MCF 10A (cell line): ENCODE measurements at regions not wholly inside any gene's neighbourhood (a gene's known extent, or its start where the extent isn't known, plus 50 kb on each side); places are given as distances from the start of the nearest gene placed in this dataset.

Source experiments
- BruUV-seq: library from RNA; stranded (reverse); fragments of 400-500 nt; replicated peaks from 2 replicates; lab custom pipeline; 2021; lab: Mats Ljungman, UMichigan
- CTCF ChIA-PET: fragments of 300-600 bp; sonication (Branson Sonifier 250); formaldehyde crosslinking; extraction: SDS; loops from one replicate; lab custom pipeline; 2021; ENCODE audit warnings: antibody characterized with exemption, inconsistent platforms; lab: Yijun Ruan, JAX
- POLR2A ChIA-PET: fragments of 300-600, 350-650 bp; sonication (Branson Sonifier 250); formaldehyde crosslinking; extraction: SDS; loops from one replicate; lab custom pipeline; 2020; ENCODE audit warnings: antibody characterized with exemption, inconsistent platforms; lab: Yijun Ruan, JAX
- DNase-seq: peaks from one replicate; pipeline ENCODE4 v3.0.0-alpha.2; 2018; ENCODE audit not compliant: unreplicated experiment
- H3K27ac Mint-ChIP-seq: one replicate; pipeline ENCODE4 v1.8.0; 2022; ENCODE audit warnings: mild to moderate bottlenecking, low read depth, mixed read lengths; ENCODE audit not compliant: unreplicated experiment
- H3K27me3 Mint-ChIP-seq: one replicate; pipeline ENCODE4 v1.8.0; 2022; ENCODE audit warnings: mixed read lengths; ENCODE audit not compliant: insufficient read depth, unreplicated experiment
- H3K36me3 Mint-ChIP-seq: one replicate; pipeline ENCODE4 v1.8.0; 2022; ENCODE audit warnings: mild to moderate bottlenecking, moderate library complexity, mixed read lengths; ENCODE audit not compliant: insufficient read depth, unreplicated experiment
- H3K4me1 Mint-ChIP-seq: one replicate; pipeline ENCODE4 v1.8.0; 2022; ENCODE audit warnings: mixed read lengths; ENCODE audit not compliant: insufficient read depth, unreplicated experiment
- H3K4me3 Mint-ChIP-seq: one replicate; pipeline ENCODE4 v1.8.0; 2022; ENCODE audit warnings: mild to moderate bottlenecking, moderate library complexity, mixed read lengths; ENCODE audit not compliant: unreplicated experiment
- H3K9me3 Mint-ChIP-seq: one replicate; pipeline ENCODE4 v1.8.0; 2022; ENCODE audit warnings: mixed read lengths; ENCODE audit not compliant: unreplicated experiment
- intact Hi-C: fragments of 100-400 bp; cut with micrococcal nuclease; formaldehyde crosslinking; loops from 2 replicates; pipeline ENCODE4 v1.14.1; 2022
- TF ChIP-seq, protein P1 (sequence below): fragments of 200-600 bp; IDR thresholded peaks from one replicate; pipeline ENCODE4 v1.8.0; 2022; ENCODE audit warnings: antibody characterized with exemption, mild to moderate bottlenecking; ENCODE audit not compliant: unreplicated experiment

DNA sequence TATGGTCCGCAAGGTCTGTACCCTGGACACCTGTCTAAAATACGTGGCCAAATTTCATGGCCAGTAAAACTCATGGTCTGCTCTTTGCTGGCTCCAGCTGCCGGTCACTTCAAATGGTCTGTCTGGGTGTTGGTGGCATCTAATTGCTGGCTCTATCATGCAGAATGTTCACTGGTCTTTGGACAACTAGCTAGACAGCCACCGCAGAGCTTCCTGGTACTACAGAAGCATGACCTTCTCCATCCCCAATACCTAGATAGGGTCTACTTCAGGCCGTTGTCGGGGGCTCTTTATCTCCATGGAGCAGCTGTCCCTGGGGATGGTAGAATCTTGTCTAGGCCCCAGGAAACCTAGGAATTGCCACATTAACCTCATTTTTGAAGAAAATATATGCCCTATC, 88.4 kb upstream of the RMDN2 start:
- TF ChIP-seq, protein P1, sequence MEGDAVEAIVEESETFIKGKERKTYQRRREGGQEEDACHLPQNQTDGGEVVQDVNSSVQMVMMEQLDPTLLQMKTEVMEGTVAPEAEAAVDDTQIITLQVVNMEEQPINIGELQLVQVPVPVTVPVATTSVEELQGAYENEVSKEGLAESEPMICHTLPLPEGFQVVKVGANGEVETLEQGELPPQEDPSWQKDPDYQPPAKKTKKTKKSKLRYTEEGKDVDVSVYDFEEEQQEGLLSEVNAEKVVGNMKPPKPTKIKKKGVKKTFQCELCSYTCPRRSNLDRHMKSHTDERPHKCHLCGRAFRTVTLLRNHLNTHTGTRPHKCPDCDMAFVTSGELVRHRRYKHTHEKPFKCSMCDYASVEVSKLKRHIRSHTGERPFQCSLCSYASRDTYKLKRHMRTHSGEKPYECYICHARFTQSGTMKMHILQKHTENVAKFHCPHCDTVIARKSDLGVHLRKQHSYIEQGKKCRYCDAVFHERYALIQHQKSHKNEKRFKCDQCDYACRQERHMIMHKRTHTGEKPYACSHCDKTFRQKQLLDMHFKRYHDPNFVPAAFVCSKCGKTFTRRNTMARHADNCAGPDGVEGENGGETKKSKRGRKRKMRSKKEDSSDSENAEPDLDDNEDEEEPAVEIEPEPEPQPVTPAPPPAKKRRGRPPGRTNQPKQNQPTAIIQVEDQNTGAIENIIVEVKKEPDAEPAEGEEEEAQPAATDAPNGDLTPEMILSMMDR = no peak
- peaks cover 5% of the 10 kb centered on the region for H3K4me1 Mint-ChIP-seq
- H3K9me3 Mint-ChIP-seq = no peaks in the 10 kb centered on the region
- intact Hi-C loops = no loop called here
- no TSS peak for BruUV-seq
- POLR2A ChIA-PET = interaction anchor here (0.7 to 1.6 kb wide), 2 partner anchors 18 to 35 kb away, joined by 3 read pairs; no protein-coding TSS in a partner anchor
- H3K27me3 Mint-ChIP-seq = no peaks in the 10 kb centered on the region
- CTCF ChIA-PET = interaction anchor here (1.0 to 8.5 kb wide), 5 partner anchors 38 to 441 kb away, joined by 3 to 92 read pairs (median 5); no protein-coding TSS in a partner anchor
- H3K36me3 Mint-ChIP-seq = no peaks in the 10 kb centered on the region
- H3K27ac Mint-ChIP-seq = no peak overlapping the region
- DNase-seq = no peak
- H3K4me3 Mint-ChIP-seq = no peak overlapping the region

DNA sequence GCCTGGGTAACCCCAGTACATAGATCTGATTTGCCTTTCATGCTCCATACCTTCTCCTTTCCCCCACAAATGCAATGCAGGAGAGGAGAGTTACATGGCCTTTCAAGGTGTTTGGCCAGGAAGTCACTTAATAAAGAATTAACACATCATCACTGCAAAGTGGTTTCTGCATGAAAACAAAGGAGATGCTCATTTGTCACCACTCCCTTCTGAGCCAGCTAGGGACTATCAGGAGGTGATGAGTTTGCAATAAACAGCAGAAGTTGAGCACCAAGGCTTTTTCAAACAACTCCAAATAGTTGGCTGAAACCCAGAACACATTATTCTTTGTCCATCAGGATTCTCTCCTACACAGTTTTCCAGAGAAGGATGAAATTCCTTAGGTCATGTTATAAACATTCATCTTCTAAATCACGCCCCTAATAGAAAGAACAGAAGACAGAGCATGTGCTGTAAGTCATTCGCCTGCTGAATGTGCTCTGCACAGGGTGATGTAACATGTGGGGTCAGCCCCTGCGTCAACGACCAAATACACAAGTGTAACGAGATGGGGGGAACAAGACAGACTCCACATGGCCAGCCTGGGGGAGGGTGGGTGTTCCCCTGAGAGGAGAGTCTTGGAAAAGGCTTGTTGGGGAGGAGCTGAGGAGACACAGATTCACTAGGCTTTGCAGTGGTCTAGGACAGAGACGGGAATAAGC, 87.3 kb upstream of the RMDN2 start:
- H3K27me3 Mint-ChIP-seq = no peaks in the 10 kb centered on the region
- no peaks in the 10 kb centered on the region for H3K36me3 Mint-ChIP-seq
- intact Hi-C loops = no loop called here
- TF ChIP-seq, protein P1 = no peak
- DNase-seq = no peak
- ChIA-PET POLR2A (interaction anchor here (0.6 to 1.6 kb wide), 3 partner anchors 13 to 442 kb away, joined by 3 to 4 read pairs (median 4); no protein-coding TSS in a partner anchor), CTCF (interaction anchor here (0.6 to 8.5 kb wide), 5 partner anchors 13 to 442 kb away, joined by 3 to 92 read pairs (median 16); no protein-coding TSS in a partner anchor)
- H3K27ac Mint-ChIP-seq = no peak overlapping the region
- H3K4me3 Mint-ChIP-seq = no peak overlapping the region
- no peaks in the 10 kb centered on the region for H3K4me1 Mint-ChIP-seq
- no TSS peak for BruUV-seq
- H3K9me3 Mint-ChIP-seq = no peaks in the 10 kb centered on the region

DNA sequence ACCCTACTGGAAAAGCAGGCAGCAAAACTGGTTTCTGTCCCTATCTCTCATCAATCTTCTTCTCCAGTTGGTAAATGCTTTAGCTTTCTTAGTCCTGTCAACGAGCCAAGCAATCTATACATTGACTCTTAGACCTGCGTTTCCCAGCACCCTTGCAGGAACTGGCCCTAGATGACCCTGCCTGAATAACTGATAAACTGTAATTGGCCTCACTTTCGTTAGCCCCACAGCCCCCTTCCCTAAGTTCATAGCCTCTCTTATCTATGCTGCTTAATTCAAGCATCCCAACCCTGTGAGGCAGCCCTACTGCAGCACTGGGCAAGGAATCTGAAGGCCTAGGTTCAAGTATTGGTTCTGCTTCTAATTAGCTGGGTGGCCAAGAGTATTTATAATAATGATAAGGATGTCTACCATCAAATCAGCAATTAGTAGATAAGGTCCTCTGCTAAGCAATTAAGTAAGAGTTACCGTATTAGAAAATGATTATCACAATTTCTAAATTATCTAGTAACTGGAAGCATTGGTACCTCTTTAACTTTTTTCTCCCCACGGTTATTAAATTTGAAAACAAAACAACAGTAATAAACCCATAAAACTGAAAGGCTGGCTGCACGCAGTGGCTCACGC, 86.4 kb upstream of the RMDN2 start:
- Mint-ChIP-seq H3K36me3 (no peaks in the 10 kb centered on the region), H3K4me3 (no peak overlapping the region), H3K9me3 (no peaks in the 10 kb centered on the region), H3K27ac (no peak overlapping the region), H3K4me1 (no peaks in the 10 kb centered on the region), H3K27me3 (no peaks in the 10 kb centered on the region)
- POLR2A ChIA-PET = interaction anchor here (0.6 to 1.6 kb wide), 2 partner anchors 12 to 33 kb away, joined by 3 to 4 read pairs; no protein-coding TSS in a partner anchor
- no peak for DNase-seq
- intact Hi-C loops = no loop called here
- TF ChIP-seq, protein P1 = no peak
- no TSS peak for BruUV-seq
- CTCF ChIA-PET = interaction anchor here (0.6 to 8.5 kb wide), 5 partner anchors 14 to 443 kb away, joined by 3 to 92 read pairs (median 4); no protein-coding TSS in a partner anchor

DNA sequence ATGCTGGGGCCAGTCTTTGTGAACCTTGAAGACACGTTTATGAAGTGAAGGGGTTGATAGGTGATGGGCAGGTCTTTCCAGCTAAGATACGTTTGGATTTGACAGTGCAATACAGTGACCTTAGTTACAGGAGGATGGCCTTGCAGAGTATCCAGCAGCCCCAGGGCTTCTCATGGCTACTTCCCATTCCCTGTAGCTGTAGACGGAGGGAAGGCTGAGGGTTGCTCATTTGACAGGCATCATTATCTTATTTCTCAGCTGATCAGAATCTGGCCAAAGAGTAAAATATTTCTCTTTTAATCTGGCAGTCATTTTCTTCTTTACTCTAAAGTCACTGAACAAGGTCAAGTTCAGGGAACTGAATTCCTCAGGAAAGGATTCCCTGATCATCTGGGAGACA, 85.1 kb upstream of the RMDN2 start:
- Mint-ChIP-seq H3K27ac (no peak overlapping the region), H3K27me3 (no peaks in the 10 kb centered on the region), H3K9me3 (no peaks in the 10 kb centered on the region), H3K4me3 (no peak overlapping the region), H3K36me3 (no peaks in the 10 kb centered on the region), H3K4me1 (no peaks in the 10 kb centered on the region)
- POLR2A ChIA-PET = interaction anchor here (0.9 kb wide), 1 partner anchor 38 kb away, joined by 3 read pairs; no protein-coding TSS in a partner anchor
- no peak for DNase-seq
- TF ChIP-seq, protein P1 = no peak
- BruUV-seq = no TSS peak
- intact Hi-C loops = no loop called here
- CTCF ChIA-PET = interaction anchor here (0.5 to 3.6 kb wide), 6 partner anchors 9 to 444 kb away, joined by 3 to 17 read pairs (median 4); no protein-coding TSS in a partner anchor
